Stimulated activated CD4-positive, alpha-beta T cell treated with anti-CD3 and anti-CD28 coated beads, Interleukin-12 subunit alpha, Interleukin-12 subunit beta, amount 100 ng/mL, for 48 hours (primary cell): ENCODE measurements at regions not wholly inside any gene's neighbourhood (a gene's known extent, or its start where the extent isn't known, plus 50 kb on each side); places are given as distances from the start of the nearest gene placed in this dataset.

Experiments used
- DNase-seq, 3 donors: peaks; one replicate each; pipeline ENCODE4 v3.0.0-alpha.2; 2020; ENCODE audit warnings: low read depth in 2 of 3, low spot score in 1 of 3

- DNase-seq = no peak
Observed at GRCh38 chr11:115955803-115956202, 451.6 kb upstream of the CADM1 start.

- no peak for DNase-seq
Observed at GRCh38 chr11:115950660-115951059, 446.4 kb upstream of the CADM1 start.

GRCh38 chr11:115944596-115944995 is 440.4 kb upstream of the CADM1 start:
- DNase-seq = no peak

GRCh38 chr11:115942011-115942410 is 437.8 kb upstream of the CADM1 start:
- no peak for DNase-seq

- DNase-seq = no peak
Observed at GRCh38 chr11:115941481-115941993, 437.3 kb upstream of the CADM1 start.

- no peak for DNase-seq
Observed at GRCh38 chr11:115941044-115941443, 436.8 kb upstream of the CADM1 start.

GRCh38 chr11:115939731-115940421 is 435.7 kb upstream of the CADM1 start:
- DNase-seq = no peak

GRCh38 chr11:115939104-115939730 is 435.0 kb upstream of the CADM1 start:
- DNase-seq = no peak

GRCh38 chr11:115933564-115933963 is 429.3 kb upstream of the CADM1 start:
- no peak for DNase-seq

- DNase-seq = no peak
Observed at GRCh38 chr11:115931548-115932083, 427.4 kb upstream of the CADM1 start.

- DNase-seq = no peak
Observed at GRCh38 chr11:115930886-115931547, 426.8 kb upstream of the CADM1 start.

GRCh38 chr11:115930291-115930690 is 426.1 kb upstream of the CADM1 start:
- DNase-seq = no peak

- no peak for DNase-seq
Observed at GRCh38 chr11:115929618-115930129, 425.5 kb upstream of the CADM1 start.

- DNase-seq = no peak
Observed at GRCh38 chr11:115928811-115929210, 424.6 kb upstream of the CADM1 start.

- no peak for DNase-seq
Observed at GRCh38 chr11:115927823-115928329, 423.7 kb upstream of the CADM1 start.

GRCh38 chr11:115926601-115927000 is 422.4 kb upstream of the CADM1 start:
- DNase-seq = no peak

GRCh38 chr11:115926138-115926537 is 421.9 kb upstream of the CADM1 start:
- DNase-seq = no peak

GRCh38 chr11:115925568-115926090 is 421.4 kb upstream of the CADM1 start:
- no peak for DNase-seq

- peak in 2 of 3 donors; percentile 6 to 22 for DNase-seq
Observed at GRCh38 chr11:115924744-115925567, 420.7 kb upstream of the CADM1 start.

- no peak for DNase-seq
Observed at GRCh38 chr11:115922876-115923275, 418.7 kb upstream of the CADM1 start.
